SIG-M5 treated with dmso at 0.1 percent for 504 hours (cell line): ENCODE measurements at regions not wholly inside any gene's neighbourhood (a gene's known extent, or its start where the extent isn't known, plus 50 kb on each side); places are given as distances from the start of the nearest gene placed in this dataset.
"Not testable (repeated sequence)": the region's sequence is repeated elsewhere in the genome, so short reads cannot be mapped to it uniquely, and the experiment has no call there.

Experiments
- DNase-seq: peaks from one replicate; lab custom pipeline; 2025; ENCODE audit not compliant: unreplicated experiment; lab: John Stamatoyannopoulos, UW

DNA sequence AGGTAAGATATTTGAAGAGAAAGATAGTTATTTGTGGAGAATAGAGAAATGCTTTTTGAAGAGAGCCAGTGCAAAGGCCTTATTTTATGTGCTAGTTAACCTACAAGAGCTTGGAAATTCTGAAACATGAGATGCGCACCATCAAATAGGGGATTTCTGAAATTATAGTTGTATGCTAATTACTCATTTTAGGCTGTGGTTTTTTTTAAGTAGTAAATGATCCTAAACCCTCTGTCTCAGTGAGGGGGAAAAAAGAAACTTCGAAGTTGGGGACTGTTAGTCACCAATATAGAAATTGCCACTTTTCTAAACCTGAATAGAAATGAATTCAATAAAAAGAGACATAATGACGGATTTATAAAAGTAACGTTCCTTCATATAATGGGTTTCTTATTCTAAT lies 119.3 kb upstream of the MDFIC start:
- no peak for DNase-seq

DNA sequence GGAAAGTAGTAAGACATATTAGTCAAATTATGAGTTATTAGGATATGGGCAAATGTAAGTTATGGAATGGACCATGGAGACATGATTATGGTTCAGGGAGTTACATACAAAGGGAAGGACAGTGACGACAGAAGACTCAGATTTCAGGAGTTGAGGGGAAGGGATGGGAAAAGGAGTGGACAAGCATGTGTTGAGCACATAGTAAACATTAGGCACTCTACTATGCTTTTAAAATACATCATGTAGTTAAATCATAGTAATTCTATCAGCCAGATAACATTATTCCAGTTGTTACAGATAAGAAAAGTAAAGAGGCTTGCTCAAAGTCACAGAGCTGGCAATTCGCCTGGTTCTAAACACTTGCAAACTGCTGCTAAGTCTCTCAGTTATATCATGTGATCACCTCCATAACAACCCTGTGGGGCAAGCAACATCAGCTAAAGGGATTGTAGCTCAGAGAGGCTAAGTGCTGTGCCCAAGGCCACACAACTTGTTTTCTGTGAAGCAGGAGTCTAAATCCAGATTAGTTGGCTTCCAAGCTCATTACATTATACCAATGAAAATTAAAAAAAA lies 115.2 kb upstream of the MDFIC start:
- DNase-seq: no peak

GRCh38 chr7:114812570-114812969 lies 109.3 kb upstream of the MDFIC start:
- no peak for DNase-seq

GRCh38 chr7:114813624-114814023 lies 108.3 kb upstream of the MDFIC start:
- no peak for DNase-seq

- not testable (repeated sequence) for DNase-seq
Observed at GRCh38 chr7:114817036-114817435, 104.9 kb upstream of the MDFIC start.

GRCh38 chr7:114818501-114818900 lies 103.4 kb upstream of the MDFIC start:
- no peak for DNase-seq

GRCh38 chr7:114819616-114820362 lies 102.1 kb upstream of the MDFIC start:
- DNase-seq: peak; percentile 2

- no peak for DNase-seq
Observed at GRCh38 chr7:114821030-114821900, 100.6 kb upstream of the MDFIC start.

DNA sequence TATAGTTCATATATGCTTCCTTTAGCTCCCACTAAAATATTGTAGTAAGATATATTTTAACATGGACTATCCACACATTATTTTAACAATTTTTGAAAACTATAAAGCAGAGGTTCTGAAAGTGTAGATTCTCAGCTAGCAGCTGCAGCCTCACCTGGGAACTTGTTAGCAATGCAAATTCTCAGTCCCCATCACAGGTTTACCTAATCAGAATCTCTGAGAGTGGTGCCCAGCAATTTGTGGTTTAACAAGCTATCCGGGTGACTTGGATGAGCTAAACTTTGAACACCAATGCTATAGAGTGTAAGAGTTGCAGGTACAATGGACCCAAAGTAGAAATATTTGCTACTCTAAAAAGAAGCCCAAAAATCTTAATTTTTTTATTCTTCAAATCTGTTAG lies 99.8 kb upstream of the MDFIC start:
- DNase-seq: no peak

GRCh38 chr7:114822844-114823243 lies 99.0 kb upstream of the MDFIC start:
- no peak for DNase-seq

DNA sequence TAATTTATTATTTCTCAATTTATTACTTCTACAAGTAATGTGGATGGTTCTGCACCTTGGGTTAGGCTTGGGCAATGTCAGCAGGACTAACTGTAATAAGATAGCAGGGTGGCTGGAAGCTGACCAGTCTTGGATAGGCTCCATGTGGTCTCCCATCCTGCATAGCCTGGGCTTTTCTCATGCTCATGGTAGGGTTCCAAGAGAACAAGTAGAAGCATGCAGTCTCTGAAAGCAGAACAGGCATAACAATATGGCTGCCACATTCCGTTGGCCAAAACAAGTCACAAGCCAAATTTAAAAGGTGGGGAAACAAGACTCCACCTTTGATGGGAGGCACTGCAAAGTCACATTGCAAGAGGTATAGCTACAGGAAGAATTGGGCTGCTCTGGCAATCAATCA lies 98.6 kb upstream of the MDFIC start:
- no peak for DNase-seq

- DNase-seq: no peak
Observed at GRCh38 chr7:114825423-114825951, 96.4 kb upstream of the MDFIC start.

GRCh38 chr7:114830952-114831351 lies 90.9 kb upstream of the MDFIC start:
- no peak for DNase-seq

- DNase-seq: no peak
Observed at GRCh38 chr7:114832906-114833595, 88.8 kb upstream of the MDFIC start.

- no peak for DNase-seq
Observed at GRCh38 chr7:114835303-114835702, 86.6 kb upstream of the MDFIC start.

DNA sequence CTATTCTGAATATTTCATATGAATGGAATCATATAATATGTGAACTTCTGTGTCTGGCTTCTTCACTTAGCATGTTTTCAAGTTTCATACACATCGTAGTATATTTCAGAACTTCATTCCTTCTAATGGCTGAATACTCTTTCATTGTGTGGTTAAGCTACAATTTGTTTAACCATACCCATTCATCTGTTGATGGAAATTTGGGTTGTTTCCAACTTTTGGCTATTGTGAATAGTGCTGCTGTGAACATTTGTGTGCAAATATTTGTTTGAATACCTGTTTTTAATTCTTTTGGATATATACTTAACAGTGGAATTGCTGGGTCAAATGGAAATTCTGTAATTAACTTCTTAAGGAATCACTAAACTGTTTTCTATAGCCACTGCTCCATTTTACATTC lies 86.0 kb upstream of the MDFIC start:
- no peak for DNase-seq

DNA sequence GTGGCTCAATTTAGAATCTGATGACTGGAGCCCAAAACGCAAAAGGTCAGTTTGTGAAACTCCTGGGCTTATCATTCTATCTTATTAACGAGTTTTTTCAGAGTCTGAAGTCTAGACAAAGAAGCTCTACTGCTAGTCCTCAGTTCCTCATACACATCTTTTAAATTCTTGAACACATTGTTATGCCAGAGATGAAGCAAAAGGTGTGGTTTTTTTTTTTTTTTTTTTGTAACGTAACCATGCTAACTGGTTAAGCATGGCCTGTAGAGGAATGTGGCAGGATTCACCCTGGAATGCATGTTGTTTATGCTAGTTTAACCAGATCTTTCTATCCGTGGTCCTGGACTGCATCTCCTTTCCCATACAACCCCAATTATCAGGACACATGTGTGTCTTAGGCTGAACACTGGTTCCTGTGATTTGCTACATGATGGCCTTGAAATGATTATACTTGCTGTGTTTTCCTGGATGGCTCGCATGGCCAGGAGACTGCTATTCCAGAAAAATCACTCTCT lies 79.3 kb upstream of the MDFIC start:
- DNase-seq: no peak

DNA sequence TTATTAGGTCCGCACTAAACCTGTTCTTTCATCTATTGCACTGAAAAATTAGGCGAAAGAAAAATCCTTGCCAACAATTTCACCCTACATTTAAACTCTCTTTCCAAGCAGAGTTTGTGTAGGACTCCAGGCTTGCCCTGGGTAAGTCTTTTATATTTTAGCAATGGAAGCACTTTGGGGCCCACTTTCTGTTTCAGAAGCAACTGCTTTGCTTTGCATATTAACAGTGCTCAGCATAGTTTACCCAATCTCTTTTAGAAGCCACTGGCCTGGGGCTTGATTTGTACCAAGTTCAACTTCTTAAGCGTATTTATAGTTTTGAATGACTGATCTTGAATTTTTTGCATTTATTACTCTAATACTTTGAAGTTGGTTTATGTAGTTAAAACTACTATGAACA lies 78.8 kb upstream of the MDFIC start:
- no peak for DNase-seq

GRCh38 chr7:114851406-114852061 lies 70.4 kb upstream of the MDFIC start:
- no peak for DNase-seq

GRCh38 chr7:114852293-114852692 lies 69.6 kb upstream of the MDFIC start:
- no peak for DNase-seq
